ENCODE measurements at regions not wholly inside any gene's neighbourhood (a gene's known extent, or its start where the extent isn't known, plus 50 kb on each side); places are given as distances from the start of the nearest gene placed in this dataset.

DNA sequence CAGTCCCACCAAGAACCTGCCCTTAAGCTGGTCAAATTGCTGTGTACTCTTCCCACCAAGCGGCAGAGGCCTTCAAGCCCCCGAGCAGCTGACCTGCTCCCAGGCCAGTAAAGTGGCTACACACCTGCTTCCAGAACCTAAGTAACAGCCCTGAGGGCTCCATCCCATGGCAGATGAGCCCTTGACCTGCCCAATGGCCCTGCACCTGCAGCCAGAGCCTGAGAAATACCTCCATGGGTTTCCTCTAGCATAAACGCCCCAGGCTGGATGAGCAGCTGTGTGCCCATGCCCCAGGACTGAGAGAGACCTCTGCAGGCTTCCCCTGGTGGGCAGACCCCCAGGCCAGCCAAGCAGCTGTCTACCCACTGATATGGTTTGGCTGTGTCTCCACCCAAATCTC lies 123.0 kb upstream of the LAMA2 start:
- TF ChIP-seq, protein P1, sequence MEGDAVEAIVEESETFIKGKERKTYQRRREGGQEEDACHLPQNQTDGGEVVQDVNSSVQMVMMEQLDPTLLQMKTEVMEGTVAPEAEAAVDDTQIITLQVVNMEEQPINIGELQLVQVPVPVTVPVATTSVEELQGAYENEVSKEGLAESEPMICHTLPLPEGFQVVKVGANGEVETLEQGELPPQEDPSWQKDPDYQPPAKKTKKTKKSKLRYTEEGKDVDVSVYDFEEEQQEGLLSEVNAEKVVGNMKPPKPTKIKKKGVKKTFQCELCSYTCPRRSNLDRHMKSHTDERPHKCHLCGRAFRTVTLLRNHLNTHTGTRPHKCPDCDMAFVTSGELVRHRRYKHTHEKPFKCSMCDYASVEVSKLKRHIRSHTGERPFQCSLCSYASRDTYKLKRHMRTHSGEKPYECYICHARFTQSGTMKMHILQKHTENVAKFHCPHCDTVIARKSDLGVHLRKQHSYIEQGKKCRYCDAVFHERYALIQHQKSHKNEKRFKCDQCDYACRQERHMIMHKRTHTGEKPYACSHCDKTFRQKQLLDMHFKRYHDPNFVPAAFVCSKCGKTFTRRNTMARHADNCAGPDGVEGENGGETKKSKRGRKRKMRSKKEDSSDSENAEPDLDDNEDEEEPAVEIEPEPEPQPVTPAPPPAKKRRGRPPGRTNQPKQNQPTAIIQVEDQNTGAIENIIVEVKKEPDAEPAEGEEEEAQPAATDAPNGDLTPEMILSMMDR (IDR thresholded peaks at IDR 0.05; ENCODE audit: low read depth, low read length, missing control alignments): no peak
- no peak overlapping the region for H3K4me3 ChIP-seq (replicated peaks; ENCODE audit: low read depth, low read length)
- DNase-seq (ENCODE audit: extremely low read depth, low read depth): no peak

DNA sequence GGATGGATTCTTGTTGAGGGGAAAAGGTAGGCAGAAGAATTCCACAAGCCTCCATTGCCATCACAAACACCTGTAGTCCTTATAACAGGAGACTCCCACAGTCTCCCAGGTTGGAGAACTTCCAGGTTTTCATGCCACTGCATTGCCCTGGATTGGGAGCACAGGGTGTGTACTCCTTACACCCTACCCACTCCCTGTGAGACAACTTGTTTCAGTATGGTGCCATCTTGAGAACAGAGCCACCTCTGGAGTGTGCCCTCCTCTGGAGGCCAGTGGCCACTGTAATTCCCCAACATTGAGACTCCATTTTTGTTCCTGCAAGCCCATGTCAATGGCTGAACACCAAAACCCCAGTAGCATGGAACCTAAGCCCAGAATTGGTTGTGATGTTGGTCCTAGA lies 123.5 kb upstream of the LAMA2 start:
- H3K4me3 ChIP-seq (replicated peaks; ENCODE audit: low read depth, low read length): no peak overlapping the region
- TF ChIP-seq, protein P1 (IDR thresholded peaks at IDR 0.05; ENCODE audit: low read depth, low read length, missing control alignments): no peak
- no peak for DNase-seq (ENCODE audit: extremely low read depth, low read depth)

DNA sequence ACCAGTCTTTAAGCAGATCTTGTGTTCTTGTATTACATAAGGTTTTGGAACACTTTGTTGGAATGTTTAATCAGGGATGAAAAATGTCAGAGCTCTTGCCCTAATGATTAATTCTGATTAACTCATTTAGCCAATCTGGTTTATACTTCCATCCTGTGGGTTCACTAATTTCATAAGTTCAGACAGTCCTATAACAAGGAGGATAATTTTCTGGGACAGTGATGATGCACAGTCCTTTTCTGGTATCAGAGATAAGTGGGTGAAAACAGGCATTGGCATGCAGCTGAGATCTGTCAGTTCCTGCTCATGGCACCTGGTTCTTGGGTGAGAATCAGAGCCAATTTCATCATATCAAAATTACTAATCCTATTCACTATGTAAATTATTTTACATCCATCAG lies 125.0 kb upstream of the LAMA2 start:
- DNase-seq (ENCODE audit: extremely low read depth, low read depth): no peak
- no peak overlapping the region for H3K4me3 ChIP-seq (replicated peaks; ENCODE audit: low read depth, low read length)
- TF ChIP-seq, protein P1 (IDR thresholded peaks at IDR 0.05; ENCODE audit: low read depth, low read length, missing control alignments): no peak

DNA sequence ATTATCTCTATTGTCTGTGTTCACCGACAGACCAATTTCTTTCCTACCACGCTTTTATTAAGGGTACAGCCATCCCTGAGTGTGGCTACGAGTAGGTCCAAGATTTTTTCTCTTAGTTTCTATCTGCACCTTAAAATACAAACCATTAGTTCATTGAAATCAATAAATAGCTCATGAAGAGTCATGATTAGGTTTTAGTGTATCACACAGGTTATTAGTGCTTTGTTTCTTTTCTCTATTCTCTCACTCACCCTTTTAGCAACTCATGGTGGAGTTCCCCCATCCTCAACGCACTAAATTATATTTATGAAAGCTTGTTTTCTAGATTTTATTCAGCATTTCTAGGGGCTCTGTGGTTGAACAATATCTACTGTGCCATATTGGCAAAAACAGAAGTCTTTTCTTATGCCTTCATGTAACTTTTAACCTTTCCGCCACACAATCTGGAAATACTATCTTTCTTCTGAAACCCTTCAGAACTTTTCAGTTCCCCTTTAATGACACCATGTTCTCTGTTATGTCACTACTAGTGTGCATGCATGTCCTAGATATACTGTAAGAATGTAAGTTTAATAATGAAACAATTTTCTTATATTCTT lies 128.2 kb upstream of the LAMA2 start:
- TF ChIP-seq, protein P1 (IDR thresholded peaks at IDR 0.05; ENCODE audit: low read depth, low read length, missing control alignments): no peak
- DNase-seq (ENCODE audit: extremely low read depth, low read depth): no peak
- no peak overlapping the region for H3K4me3 ChIP-seq (replicated peaks; ENCODE audit: low read depth, low read length)

DNA sequence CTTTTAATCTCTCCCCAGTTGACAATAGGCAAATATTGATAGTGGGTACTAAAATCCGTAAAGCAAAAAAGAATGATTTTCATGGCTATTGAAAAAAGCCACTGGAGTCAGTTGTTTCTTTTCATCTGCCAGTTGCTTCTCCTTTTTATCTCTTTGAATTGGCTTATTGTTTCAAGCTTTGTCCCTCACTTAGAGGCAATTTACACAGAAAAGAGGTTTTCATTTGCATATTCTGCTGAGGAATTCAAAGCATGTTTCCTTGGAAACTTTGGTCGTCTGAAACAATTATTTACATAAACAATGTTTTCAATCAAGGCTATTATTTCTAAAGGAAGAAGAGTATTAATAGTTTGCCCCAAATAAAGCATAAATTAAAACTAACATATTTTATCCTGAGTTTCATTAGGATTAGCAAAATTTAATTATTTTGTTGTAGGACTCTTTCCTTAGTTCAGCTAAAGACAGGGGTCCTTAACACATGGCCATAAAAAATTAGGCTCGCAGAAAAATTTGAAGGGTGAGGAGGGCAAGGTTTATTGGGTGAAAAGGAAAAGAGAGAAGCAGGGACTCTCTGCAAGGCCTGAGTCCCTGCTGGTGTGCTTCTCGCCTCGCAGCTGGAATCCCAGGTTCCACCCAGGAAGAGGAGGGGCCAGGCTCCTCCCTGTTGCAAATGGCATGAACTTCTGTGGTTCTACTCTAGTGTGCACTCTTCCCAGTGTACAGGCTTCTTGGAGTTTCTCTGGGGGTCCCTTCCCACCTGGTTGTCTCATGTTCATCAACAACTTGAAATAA lies 138.8 kb upstream of the LAMA2 start:
- TF ChIP-seq, protein P1 (IDR thresholded peaks at IDR 0.05; ENCODE audit: low read depth, low read length, missing control alignments): no peak
- no peak for DNase-seq (ENCODE audit: extremely low read depth, low read depth)
- no peak overlapping the region for H3K4me3 ChIP-seq (replicated peaks; ENCODE audit: low read depth, low read length)

DNA sequence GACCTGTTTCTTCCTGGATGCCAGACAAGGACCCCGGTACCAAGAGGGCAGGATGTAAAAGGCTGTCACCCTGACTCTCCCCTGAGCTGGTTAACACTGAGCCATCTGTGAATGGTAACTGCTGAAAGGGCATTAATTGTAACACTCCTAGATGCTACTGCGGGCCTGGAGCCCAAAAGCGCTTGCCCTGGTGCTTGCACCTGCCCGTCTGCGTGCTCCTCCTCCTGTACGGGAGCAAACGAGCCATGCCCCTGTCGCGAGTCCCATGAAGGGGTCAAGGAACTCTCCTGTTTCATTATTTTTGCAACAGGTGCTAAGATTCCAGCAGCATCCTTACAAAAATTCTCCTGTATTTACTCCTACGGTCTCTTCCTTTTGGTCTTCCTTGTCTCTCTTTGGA lies 140.0 kb upstream of the LAMA2 start:
- DNase-seq (ENCODE audit: extremely low read depth, low read depth): no peak

More for the DNA sequence above, 140.0 kb upstream of the LAMA2 start:
- TF ChIP-seq, protein P1 (IDR thresholded peaks at IDR 0.05; ENCODE audit: low read depth, low read length, missing control alignments): no peak
- H3K4me3 ChIP-seq (replicated peaks; ENCODE audit: low read depth, low read length): no peak overlapping the region
